ENCODE measurements at regions not wholly inside any gene's neighbourhood (a gene's known extent, or its start where the extent isn't known, plus 50 kb on each side); places are given as distances from the start of the nearest gene placed in this dataset.

GRCh38 chr7:12103948-12104347 is 107.1 kb upstream of the TMEM106B start:
- H3K79me2 ChIP-seq (ENCODE audit: insufficient read depth, low read depth) = no peaks in the 10 kb centered on the region
- H3K27me3 ChIP-seq (ENCODE audit: insufficient read depth, low read depth) = no peaks in the 10 kb centered on the region
- H3K36me3 ChIP-seq (ENCODE audit: insufficient read depth) = no peaks in the 10 kb centered on the region
- H3K4me2 ChIP-seq = no peak overlapping the region
- H3K9ac ChIP-seq = no peak overlapping the region
- H3K4me1 ChIP-seq (ENCODE audit: low read depth, poor library complexity, severe bottlenecking) = no peaks in the 10 kb centered on the region
- no peak overlapping the region for H3K4me3 ChIP-seq (IDR thresholded peaks at IDR 0.05; ENCODE audit: insufficient read depth, low read depth, low read length)
- H4K20me1 ChIP-seq (ENCODE audit: insufficient read depth) = no peaks in the 10 kb centered on the region
- no peak overlapping the region for H3K27ac ChIP-seq
- no peak overlapping the region for H2AFZ ChIP-seq (ENCODE audit: low read depth)
- TF ChIP-seq CTCF (conservative IDR thresholded peaks at IDR 0.05; ENCODE audit: low read depth, low read length) = no peak

GRCh38 chr7:12107381-12107780 is 103.7 kb upstream of the TMEM106B start:
- Histone ChIP-seq H3K4me2 (no peak overlapping the region), H2AFZ (ENCODE audit: low read depth) (no peak overlapping the region), H3K27ac (no peak overlapping the region), H4K20me1 (ENCODE audit: insufficient read depth) (no peaks in the 10 kb centered on the region), H3K36me3 (ENCODE audit: insufficient read depth) (no peaks in the 10 kb centered on the region), H3K4me3 (IDR thresholded peaks at IDR 0.05; ENCODE audit: insufficient read depth, low read depth, low read length) (no peak overlapping the region), H3K4me1 (ENCODE audit: low read depth, poor library complexity, severe bottlenecking) (no peaks in the 10 kb centered on the region), H3K27me3 (ENCODE audit: insufficient read depth, low read depth) (no peaks in the 10 kb centered on the region), H3K9ac (no peak overlapping the region), H3K79me2 (ENCODE audit: insufficient read depth, low read depth) (no peaks in the 10 kb centered on the region)
- TF ChIP-seq CTCF (conservative IDR thresholded peaks at IDR 0.05; ENCODE audit: low read depth, low read length) = no peak

GRCh38 chr7:12107841-12108254 is 103.2 kb upstream of the TMEM106B start:
- Histone ChIP-seq H3K27me3 (ENCODE audit: insufficient read depth, low read depth) (no peaks in the 10 kb centered on the region), H3K4me3 (IDR thresholded peaks at IDR 0.05; ENCODE audit: insufficient read depth, low read depth, low read length) (no peak overlapping the region), H3K9ac (no peak overlapping the region), H3K4me1 (ENCODE audit: low read depth, poor library complexity, severe bottlenecking) (no peaks in the 10 kb centered on the region), H3K4me2 (no peak overlapping the region), H2AFZ (ENCODE audit: low read depth) (no peak overlapping the region), H4K20me1 (ENCODE audit: insufficient read depth) (no peaks in the 10 kb centered on the region), H3K27ac (no peak overlapping the region), H3K36me3 (ENCODE audit: insufficient read depth) (no peaks in the 10 kb centered on the region), H3K79me2 (ENCODE audit: insufficient read depth, low read depth) (no peaks in the 10 kb centered on the region)
- TF ChIP-seq CTCF (conservative IDR thresholded peaks at IDR 0.05; ENCODE audit: low read depth, low read length) = no peak

- Histone ChIP-seq H4K20me1 (ENCODE audit: insufficient read depth) (no peaks in the 10 kb centered on the region), H3K4me3 (IDR thresholded peaks at IDR 0.05; ENCODE audit: insufficient read depth, low read depth, low read length) (no peak overlapping the region), H3K79me2 (ENCODE audit: insufficient read depth, low read depth) (no peaks in the 10 kb centered on the region), H3K4me1 (ENCODE audit: low read depth, poor library complexity, severe bottlenecking) (no peaks in the 10 kb centered on the region), H3K27me3 (ENCODE audit: insufficient read depth, low read depth) (no peaks in the 10 kb centered on the region), H3K36me3 (ENCODE audit: insufficient read depth) (no peaks in the 10 kb centered on the region), H2AFZ (ENCODE audit: low read depth) (no peak overlapping the region), H3K9ac (no peak overlapping the region), H3K27ac (no peak overlapping the region), H3K4me2 (no peak overlapping the region)
- no peak for TF ChIP-seq CTCF (conservative IDR thresholded peaks at IDR 0.05; ENCODE audit: low read depth, low read length)
These were observed 100.7 kb upstream of the TMEM106B start for GRCh38 chr7:12110425-12110824.

Data from KMS-11 (cell line).